ENCODE measurements at regions not wholly inside any gene's neighbourhood (a gene's known extent, or its start where the extent isn't known, plus 50 kb on each side); places are given as distances from the start of the nearest gene placed in this dataset.

DNA sequence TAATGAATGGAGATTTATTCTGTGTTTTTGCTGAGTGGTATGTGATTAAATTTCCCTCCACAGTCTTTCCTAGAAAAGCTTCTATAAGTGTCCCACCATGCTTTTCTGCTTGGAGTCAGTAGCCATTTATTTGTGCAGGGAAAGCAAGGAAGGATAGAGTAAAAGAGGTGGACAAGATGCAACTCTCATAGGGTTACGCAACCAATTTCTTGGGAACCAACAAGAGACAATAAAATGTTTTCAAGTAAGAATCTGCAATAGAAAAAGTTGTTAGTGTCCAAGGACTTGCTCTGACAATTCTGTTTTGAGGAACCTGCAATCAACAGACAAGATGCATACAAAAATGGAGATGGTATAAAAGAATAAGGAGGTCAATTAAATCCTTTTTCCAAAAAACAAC, 153.8 kb upstream of the MITF start:
- TF ChIP-seq, protein P1, sequence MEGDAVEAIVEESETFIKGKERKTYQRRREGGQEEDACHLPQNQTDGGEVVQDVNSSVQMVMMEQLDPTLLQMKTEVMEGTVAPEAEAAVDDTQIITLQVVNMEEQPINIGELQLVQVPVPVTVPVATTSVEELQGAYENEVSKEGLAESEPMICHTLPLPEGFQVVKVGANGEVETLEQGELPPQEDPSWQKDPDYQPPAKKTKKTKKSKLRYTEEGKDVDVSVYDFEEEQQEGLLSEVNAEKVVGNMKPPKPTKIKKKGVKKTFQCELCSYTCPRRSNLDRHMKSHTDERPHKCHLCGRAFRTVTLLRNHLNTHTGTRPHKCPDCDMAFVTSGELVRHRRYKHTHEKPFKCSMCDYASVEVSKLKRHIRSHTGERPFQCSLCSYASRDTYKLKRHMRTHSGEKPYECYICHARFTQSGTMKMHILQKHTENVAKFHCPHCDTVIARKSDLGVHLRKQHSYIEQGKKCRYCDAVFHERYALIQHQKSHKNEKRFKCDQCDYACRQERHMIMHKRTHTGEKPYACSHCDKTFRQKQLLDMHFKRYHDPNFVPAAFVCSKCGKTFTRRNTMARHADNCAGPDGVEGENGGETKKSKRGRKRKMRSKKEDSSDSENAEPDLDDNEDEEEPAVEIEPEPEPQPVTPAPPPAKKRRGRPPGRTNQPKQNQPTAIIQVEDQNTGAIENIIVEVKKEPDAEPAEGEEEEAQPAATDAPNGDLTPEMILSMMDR (conservative IDR thresholded peaks at IDR 0.05): no peak
- TF ChIP-seq EZH2 (IDR thresholded peaks at IDR 0.05; ENCODE audit: low read depth): no peak
